MCF 10A (cell line): ENCODE measurements at regions not wholly inside any gene's neighbourhood (a gene's known extent, or its start where the extent isn't known, plus 50 kb on each side); places are given as distances from the start of the nearest gene placed in this dataset.

ENCODE experiments used
- BruUV-seq: library from RNA; stranded (reverse); fragments of 400-500 nt; replicated peaks from 2 replicates; lab custom pipeline; 2021; lab: Mats Ljungman, UMichigan
- CTCF ChIA-PET: fragments of 300-600 bp; sonication (Branson Sonifier 250); formaldehyde crosslinking; extraction: SDS; loops from one replicate; lab custom pipeline; 2021; ENCODE audit warnings: antibody characterized with exemption, inconsistent platforms; lab: Yijun Ruan, JAX
- POLR2A ChIA-PET: fragments of 300-600, 350-650 bp; sonication (Branson Sonifier 250); formaldehyde crosslinking; extraction: SDS; loops from one replicate; lab custom pipeline; 2020; ENCODE audit warnings: antibody characterized with exemption, inconsistent platforms; lab: Yijun Ruan, JAX
- DNase-seq: peaks from one replicate; pipeline ENCODE4 v3.0.0-alpha.2; 2018; ENCODE audit not compliant: unreplicated experiment
- H3K27ac Mint-ChIP-seq: one replicate; pipeline ENCODE4 v1.8.0; 2022; ENCODE audit warnings: mild to moderate bottlenecking, low read depth, mixed read lengths; ENCODE audit not compliant: unreplicated experiment
- H3K27me3 Mint-ChIP-seq: one replicate; pipeline ENCODE4 v1.8.0; 2022; ENCODE audit warnings: mixed read lengths; ENCODE audit not compliant: insufficient read depth, unreplicated experiment
- H3K36me3 Mint-ChIP-seq: one replicate; pipeline ENCODE4 v1.8.0; 2022; ENCODE audit warnings: mild to moderate bottlenecking, moderate library complexity, mixed read lengths; ENCODE audit not compliant: insufficient read depth, unreplicated experiment
- H3K4me1 Mint-ChIP-seq: one replicate; pipeline ENCODE4 v1.8.0; 2022; ENCODE audit warnings: mixed read lengths; ENCODE audit not compliant: insufficient read depth, unreplicated experiment
- H3K4me3 Mint-ChIP-seq: one replicate; pipeline ENCODE4 v1.8.0; 2022; ENCODE audit warnings: mild to moderate bottlenecking, moderate library complexity, mixed read lengths; ENCODE audit not compliant: unreplicated experiment
- H3K9me3 Mint-ChIP-seq: one replicate; pipeline ENCODE4 v1.8.0; 2022; ENCODE audit warnings: mixed read lengths; ENCODE audit not compliant: unreplicated experiment
- intact Hi-C: fragments of 100-400 bp; cut with micrococcal nuclease; formaldehyde crosslinking; loops from 2 replicates; pipeline ENCODE4 v1.14.1; 2022
- TF ChIP-seq, protein P1 (sequence below): fragments of 200-600 bp; IDR thresholded peaks from one replicate; pipeline ENCODE4 v1.8.0; 2022; ENCODE audit warnings: antibody characterized with exemption, mild to moderate bottlenecking; ENCODE audit not compliant: unreplicated experiment

DNA sequence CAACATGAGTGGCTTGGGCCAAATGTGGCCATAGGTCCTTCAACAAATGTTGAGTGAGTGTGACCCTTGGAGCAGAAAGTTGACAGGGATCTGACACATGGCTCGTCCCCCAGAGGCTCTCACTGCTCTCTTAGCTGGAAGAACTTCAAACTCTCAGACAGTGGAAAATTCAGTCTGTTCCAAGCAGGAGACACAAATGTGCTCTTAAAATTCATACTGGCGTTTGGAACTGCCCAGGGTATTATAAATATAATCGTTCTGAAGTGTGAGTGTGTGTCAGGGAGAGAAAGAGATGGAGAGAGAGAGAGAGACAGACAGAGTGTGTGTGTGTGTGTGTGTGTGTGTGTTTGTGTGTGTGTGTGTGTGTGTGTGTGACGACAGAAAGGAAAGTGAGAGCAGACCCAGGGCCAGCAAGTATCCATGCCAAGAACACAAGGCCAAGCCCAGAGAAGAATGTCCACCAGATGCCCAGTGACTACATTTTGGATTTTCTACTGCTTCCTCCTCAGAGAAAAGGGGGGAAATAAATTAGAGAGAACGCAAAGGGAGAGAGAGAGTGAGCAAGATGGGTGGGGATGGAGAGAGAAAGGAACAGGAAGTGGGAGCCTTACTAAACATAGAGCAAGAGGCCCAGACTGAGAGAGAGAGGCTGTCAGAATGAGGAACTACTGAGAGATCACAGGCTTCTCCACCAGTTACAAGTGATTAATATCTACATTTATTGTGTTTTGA lies 193.6 kb upstream of the NUDT4 start:
- Mint-ChIP-seq H3K36me3 (no peaks in the 10 kb centered on the region), H3K27me3 (no peaks in the 10 kb centered on the region), H3K27ac (no peak overlapping the region), H3K4me1 (peaks cover 9% of the 10 kb centered on the region), H3K4me3 (no peak overlapping the region), H3K9me3 (no peaks in the 10 kb centered on the region)
- CTCF ChIA-PET, result no interaction called here
- BruUV-seq, result no TSS peak
- TF ChIP-seq, protein P1, sequence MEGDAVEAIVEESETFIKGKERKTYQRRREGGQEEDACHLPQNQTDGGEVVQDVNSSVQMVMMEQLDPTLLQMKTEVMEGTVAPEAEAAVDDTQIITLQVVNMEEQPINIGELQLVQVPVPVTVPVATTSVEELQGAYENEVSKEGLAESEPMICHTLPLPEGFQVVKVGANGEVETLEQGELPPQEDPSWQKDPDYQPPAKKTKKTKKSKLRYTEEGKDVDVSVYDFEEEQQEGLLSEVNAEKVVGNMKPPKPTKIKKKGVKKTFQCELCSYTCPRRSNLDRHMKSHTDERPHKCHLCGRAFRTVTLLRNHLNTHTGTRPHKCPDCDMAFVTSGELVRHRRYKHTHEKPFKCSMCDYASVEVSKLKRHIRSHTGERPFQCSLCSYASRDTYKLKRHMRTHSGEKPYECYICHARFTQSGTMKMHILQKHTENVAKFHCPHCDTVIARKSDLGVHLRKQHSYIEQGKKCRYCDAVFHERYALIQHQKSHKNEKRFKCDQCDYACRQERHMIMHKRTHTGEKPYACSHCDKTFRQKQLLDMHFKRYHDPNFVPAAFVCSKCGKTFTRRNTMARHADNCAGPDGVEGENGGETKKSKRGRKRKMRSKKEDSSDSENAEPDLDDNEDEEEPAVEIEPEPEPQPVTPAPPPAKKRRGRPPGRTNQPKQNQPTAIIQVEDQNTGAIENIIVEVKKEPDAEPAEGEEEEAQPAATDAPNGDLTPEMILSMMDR, result no peak
- no peak for DNase-seq
- POLR2A ChIA-PET, result no interaction called here
- intact Hi-C loops, result no loop called here

DNA sequence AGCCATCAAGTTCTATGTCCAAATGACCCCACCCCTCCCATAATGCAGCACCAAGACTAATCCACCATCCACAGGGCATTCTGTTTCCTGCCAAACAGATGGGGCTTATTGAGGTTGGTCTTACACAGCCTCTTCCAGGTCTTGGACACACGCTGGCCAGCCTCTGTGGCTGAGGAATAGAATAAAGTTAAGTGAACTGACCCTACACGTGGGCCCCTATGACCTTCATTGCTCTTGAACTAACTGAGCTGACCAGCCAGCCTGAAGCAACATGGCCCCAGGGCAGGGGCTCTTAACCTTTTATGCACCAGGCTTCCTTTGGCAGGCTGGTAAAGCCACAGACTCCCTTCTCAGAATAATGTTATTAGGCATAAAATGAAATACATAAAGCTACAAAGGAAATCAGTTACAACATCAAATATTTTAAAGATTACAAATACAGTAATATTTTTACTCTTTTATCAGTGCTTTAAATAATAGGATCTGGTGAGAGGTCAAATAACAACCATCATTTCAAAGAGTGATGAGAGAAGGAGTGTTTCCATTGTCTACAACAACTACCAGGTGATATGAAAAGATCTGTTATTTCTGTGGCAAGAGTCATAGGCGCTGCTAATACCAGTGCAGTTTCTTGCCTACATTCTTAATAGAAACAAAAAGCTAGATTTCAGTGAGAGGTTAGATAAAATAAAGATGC lies 192.9 kb upstream of the NUDT4 start:
- Mint-ChIP-seq H3K4me3 (no peak overlapping the region), H3K36me3 (no peaks in the 10 kb centered on the region), H3K4me1 (peaks cover 9% of the 10 kb centered on the region), H3K9me3 (no peaks in the 10 kb centered on the region), H3K27ac (no peak overlapping the region), H3K27me3 (no peaks in the 10 kb centered on the region)
- TF ChIP-seq, protein P1, result no peak
- POLR2A ChIA-PET, result interaction anchor here (1.2 kb wide), 1 partner anchor 11 kb away, joined by 5 read pairs; no protein-coding TSS in a partner anchor
- BruUV-seq, result no TSS peak
- DNase-seq, result no peak
- intact Hi-C loops, result no loop called here
- CTCF ChIA-PET, result no interaction called here

DNA sequence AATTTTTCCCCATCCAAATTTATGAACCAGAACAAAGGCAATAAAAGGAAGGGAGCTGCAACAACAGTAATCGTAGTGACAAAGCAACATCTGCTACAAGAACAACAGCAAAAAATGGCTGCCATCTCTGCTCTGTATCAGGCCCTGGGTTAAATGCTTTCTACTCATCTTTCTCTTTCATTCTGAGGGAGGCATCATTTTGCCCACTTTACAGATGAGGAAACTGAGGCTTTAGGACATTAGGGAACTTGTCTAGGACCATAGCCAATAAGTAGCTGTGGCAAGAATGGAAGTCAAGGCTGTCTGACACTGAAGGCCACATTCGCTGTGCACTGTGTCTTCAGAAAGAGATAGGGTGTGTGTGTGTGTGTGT lies 192.4 kb upstream of the NUDT4 start:
- H3K27me3 Mint-ChIP-seq, result no peaks in the 10 kb centered on the region
- CTCF ChIA-PET, result no interaction called here
- no TSS peak for BruUV-seq

DNA sequence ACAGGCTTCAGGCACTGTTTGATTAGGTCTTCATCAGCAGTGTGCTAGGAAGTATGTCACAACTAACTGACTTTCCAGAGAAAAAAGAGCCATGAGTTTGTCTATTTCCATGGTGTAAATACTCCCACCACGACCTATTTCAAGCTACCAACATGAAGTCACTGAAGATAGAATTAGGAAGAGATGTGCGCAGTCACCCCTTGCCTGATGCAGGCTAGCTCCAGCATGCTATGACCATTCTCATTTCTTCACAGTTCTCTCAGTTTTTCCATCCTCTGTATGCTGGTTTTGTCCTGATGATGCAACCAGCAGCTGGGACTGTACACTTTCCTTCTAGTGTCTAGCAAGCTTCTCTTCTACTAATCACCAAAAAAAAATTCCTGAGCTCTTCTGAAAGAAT lies 191.6 kb upstream of the NUDT4 start:
- H3K27me3 Mint-ChIP-seq, result no peaks in the 10 kb centered on the region
- H3K36me3 Mint-ChIP-seq, result no peaks in the 10 kb centered on the region
- H3K27ac Mint-ChIP-seq, result no peak overlapping the region
- no peaks in the 10 kb centered on the region for H3K9me3 Mint-ChIP-seq
- ChIA-PET POLR2A (interaction anchor here (1.0 to 1.2 kb wide), 2 partner anchors 11 to 12 kb away, joined by 4 to 5 read pairs; no protein-coding TSS in a partner anchor), CTCF (no interaction called here)
- H3K4me1 Mint-ChIP-seq, result peaks cover 9% of the 10 kb centered on the region
- intact Hi-C loops, result no loop called here
- no peak overlapping the region for H3K4me3 Mint-ChIP-seq
- DNase-seq, result no peak
- no TSS peak for BruUV-seq
- TF ChIP-seq, protein P1, result no peak

More for the DNA sequence above, 192.4 kb upstream of the NUDT4 start:
- no peaks in the 10 kb centered on the region for H3K9me3 Mint-ChIP-seq
- no peak overlapping the region for H3K27ac Mint-ChIP-seq
- H3K4me1 Mint-ChIP-seq, result peaks cover 9% of the 10 kb centered on the region
- no peak for DNase-seq
- intact Hi-C loops, result no loop called here
- no peak overlapping the region for H3K4me3 Mint-ChIP-seq
- no peaks in the 10 kb centered on the region for H3K36me3 Mint-ChIP-seq
- POLR2A ChIA-PET, result interaction anchor here (1.2 kb wide), 1 partner anchor 11 kb away, joined by 5 read pairs; no protein-coding TSS in a partner anchor
- TF ChIP-seq, protein P1, result no peak
